Panc1 (cell line): ENCODE measurements at regions not wholly inside any gene's neighbourhood (a gene's known extent, or its start where the extent isn't known, plus 50 kb on each side); places are given as distances from the start of the nearest gene placed in this dataset.

Source experiments
- ATAC-seq: fragments of 200-7000 bp; cut with Tn5 transposase; 2 replicates; pipeline ENCODE4 v1.9.1; 2020; ENCODE audit warnings: mild to moderate bottlenecking, moderate library complexity
- BruUV-seq: library from RNA; stranded (reverse); fragments of 400-500 nt; replicated peaks from 2 replicates; lab custom pipeline; 2021; lab: Mats Ljungman, UMichigan
- CTCF ChIA-PET: fragments of 300-600 bp; sonication (Branson Sonifier 250); formaldehyde crosslinking; loops from one replicate; lab custom pipeline; 2022; ENCODE audit warnings: antibody characterized with exemption; lab: Charles Lee
- POLR2A ChIA-PET: fragments of 300-600 bp; sonication (Branson Sonifier 250); formaldehyde crosslinking; loops from one replicate; lab custom pipeline; 2022; ENCODE audit warnings: antibody characterized with exemption; lab: Charles Lee
- DNase-seq: peaks from one replicate; pipeline ENCODE4 v3.0.0-alpha.2; 2010; ENCODE audit warnings: low read depth, low spot score
- H3K27ac ChIP-seq: 2 replicates; pipeline ENCODE4 v1.5.1; 2011; ENCODE audit warnings: mild to moderate bottlenecking, low read length, inconsistent platforms
- H3K27me3 ChIP-seq: fragments of 200-500 bp; sonication (Bioruptor generic); 2 replicates; pipeline ENCODE4 v1.6.0; 2014; ENCODE audit warnings: low read length, inconsistent platforms; ENCODE audit not compliant: control insufficient read depth, insufficient read depth
- H3K36me3 ChIP-seq: fragments of 200-500 bp; sonication (Bioruptor generic); 2 replicates; pipeline ENCODE4 v1.5.1; 2014; ENCODE audit warnings: inconsistent platforms, mild to moderate bottlenecking, low read length, moderate library complexity; ENCODE audit not compliant: control insufficient read depth, insufficient read depth
- H3K4me1 ChIP-seq: 2 replicates; pipeline ENCODE4 v1.5.1; 2011; ENCODE audit warnings: inconsistent platforms, mild to moderate bottlenecking, low read length, moderate library complexity; ENCODE audit not compliant: control insufficient read depth, insufficient read depth
- H3K4me3 ChIP-seq, 2 experiments: 2 replicates each; pipeline ENCODE4 v1.5.1; 2011 to 2012; ENCODE audit warnings: low read depth in 2 of 2, low read length in 2 of 2, mild to moderate bottlenecking in 2 of 2, inconsistent platforms in 1 of 2, moderate library complexity in 1 of 2
- H3K9me3 ChIP-seq: fragments of 200-500 bp; sonication (Bioruptor generic); 2 replicates; pipeline ENCODE4 v1.5.1; 2014; ENCODE audit warnings: low read depth, mild to moderate bottlenecking, inconsistent platforms, low read length, moderate library complexity; ENCODE audit not compliant: control insufficient read depth, insufficient read depth
- CTCF ChIP-seq: fragments of 450-650 bp; IDR thresholded peaks from 2 replicates; pipeline ENCODE4 v1.5.1; 2017; ENCODE audit warnings: mild to moderate bottlenecking
- POLR2AphosphoS5 ChIP-seq: IDR thresholded peaks from 2 replicates; pipeline ENCODE4 v1.6.1; 2012; ENCODE audit warnings: mild to moderate bottlenecking, low read depth, low read length, moderate library complexity
- REST ChIP-seq, 2 experiments: IDR thresholded peaks; 2 replicates each; pipeline ENCODE4 v1.6.1; 2011 to 2012; ENCODE audit warnings: low read depth in 2 of 2, control low read depth in 1 of 2, low read length in 1 of 2, mild to moderate bottlenecking in 1 of 2, moderate library complexity in 1 of 2; ENCODE audit not compliant: insufficient read depth in 1 of 2
- SIN3A ChIP-seq: IDR thresholded peaks from 2 replicates; pipeline ENCODE4 v1.6.1; 2012; ENCODE audit warnings: low read depth, mild to moderate bottlenecking, low read length, moderate library complexity, borderline replicate concordance; ENCODE audit not compliant: insufficient read depth
- TCF7L2 ChIP-seq: IDR thresholded peaks from 2 replicates; pipeline ENCODE4 v1.6.1; 2011; ENCODE audit warnings: mild to moderate bottlenecking, low read depth, low read length, inconsistent platforms
- in situ Hi-C: cut with HindIII; loops from 2 replicates; pipeline ENCODE4 v1.10.0; 2016; ENCODE audit warnings: low sequenced_read_pairs, low pct_unique_long_range_greater_than_20kb
- intact Hi-C: fragments of 100-400 bp; cut with micrococcal nuclease; formaldehyde crosslinking; loops from one replicate; pipeline ENCODE4 v1.10.0; 2022; ENCODE audit not compliant: unreplicated experiment

GRCh38 chr10:45080331-45080730 lies 79.6 kb downstream of the ZNF22 start:
- no TSS peak for BruUV-seq
- no peak for ATAC-seq
- CTCF ChIA-PET = no interaction called here
- TF ChIP-seq POLR2AphosphoS5 = no peak
- no peak for TF ChIP-seq TCF7L2
- TF ChIP-seq SIN3A = no peak
- no peak for TF ChIP-seq REST (IDR thresholded peaks at IDR 0.05; ENCODE audit: insufficient read depth in 1 of 2, low read depth in 2 of 2, low read length in 1 of 2)
- TF ChIP-seq CTCF = no peak
- no peak for DNase-seq
- Histone ChIP-seq H3K27me3 (peaks cover 3% of the 10 kb centered on the region), H3K4me3 (no peak overlapping the region), H3K36me3 (no peaks in the 10 kb centered on the region), H3K4me1 (no peaks in the 10 kb centered on the region), H3K27ac (no peak overlapping the region), H3K9me3 (no peaks in the 10 kb centered on the region)
- POLR2A ChIA-PET = no interaction called here
- in situ Hi-C loops = no loop called here
- intact Hi-C loops = no loop called here

- Histone ChIP-seq H3K27me3 (no peaks in the 10 kb centered on the region; the same call in 1 of the 2 replicates), H3K4me1 (no peaks in the 10 kb centered on the region), H3K36me3 (no peaks in the 10 kb centered on the region), H3K4me3 (no peak overlapping the region), H3K27ac (no peak overlapping the region), H3K9me3 (no peaks in the 10 kb centered on the region)
- no TSS peak for BruUV-seq
- no peak for TF ChIP-seq CTCF
- no peak for TF ChIP-seq POLR2AphosphoS5
- TF ChIP-seq SIN3A = no peak
- no peak for TF ChIP-seq REST (IDR thresholded peaks at IDR 0.05; ENCODE audit: insufficient read depth in 1 of 2, low read depth in 2 of 2, low read length in 1 of 2)
- no peak for TF ChIP-seq TCF7L2
- no peak for DNase-seq
- intact Hi-C loops = no loop called here
- CTCF ChIA-PET = no interaction called here
- in situ Hi-C loops = no loop called here
- POLR2A ChIA-PET = no interaction called here
- no peak for ATAC-seq
Measured at GRCh38 chr10:45082176-45082575, 81.5 kb downstream of the ZNF22 start.
